ENCODE measurements at regions not wholly inside any gene's neighbourhood (a gene's known extent, or its start where the extent isn't known, plus 50 kb on each side); places are given as distances from the start of the nearest gene placed in this dataset.

GRCh38 chr2:103268841-103269498 lies 507.1 kb downstream of the TMEM182 start:
- H3K9me3 ChIP-seq (ENCODE audit: control insufficient read depth in 2 of 2, low read length in 2 of 2), result peaks cover 0 to 2% of the 10 kb centered on the region in 2 donors
- no peak overlapping the region for H3K9ac ChIP-seq (ENCODE audit: low read length in 2 of 2)
- H3K27ac ChIP-seq (ENCODE audit: low read length), result no peak overlapping the region
- no peaks in the 10 kb centered on the region for H3K27me3 ChIP-seq (ENCODE audit: control insufficient read depth in 1 of 2, insufficient read depth in 2 of 2, low read length in 2 of 2)
- no peaks in the 10 kb centered on the region for H3K4me1 ChIP-seq (ENCODE audit: control insufficient read depth, insufficient read depth, low read length)
- no peak overlapping the region for H3K4me3 ChIP-seq (ENCODE audit: low read length in 2 of 2)
- no peaks in the 10 kb centered on the region for H3K36me3 ChIP-seq (ENCODE audit: control insufficient read depth in 2 of 2, insufficient read depth in 2 of 2, low read length in 2 of 2)

DNA sequence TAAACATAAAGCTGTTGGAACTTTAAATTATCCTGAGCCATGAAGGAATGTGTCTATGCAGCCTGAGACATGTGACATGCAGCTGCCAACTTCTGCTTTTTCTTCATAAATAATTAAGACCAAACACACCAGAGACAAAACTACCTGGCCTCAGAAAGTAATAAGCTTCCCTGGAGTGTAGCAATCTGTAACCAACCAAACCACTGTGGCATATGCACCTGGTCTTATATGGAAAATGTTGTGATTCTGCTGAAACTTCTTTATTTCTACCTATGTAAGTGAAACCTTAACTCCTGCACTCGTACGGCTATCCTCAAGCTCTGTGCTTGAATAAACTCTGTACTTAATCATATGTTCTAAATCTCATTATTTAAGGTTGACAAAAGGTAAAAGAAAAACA lies 515.0 kb downstream of the TMEM182 start:
- Histone ChIP-seq H3K4me3 (ENCODE audit: low read length in 2 of 2) (no peak overlapping the region), H3K36me3 (ENCODE audit: control insufficient read depth in 2 of 2, insufficient read depth in 2 of 2, low read length in 2 of 2) (no peaks in the 10 kb centered on the region), H3K4me1 (ENCODE audit: control insufficient read depth, insufficient read depth, low read length) (no peaks in the 10 kb centered on the region), H3K27me3 (ENCODE audit: control insufficient read depth in 1 of 2, insufficient read depth in 2 of 2, low read length in 2 of 2) (no peaks in the 10 kb centered on the region), H3K9me3 (ENCODE audit: control insufficient read depth in 2 of 2, low read length in 2 of 2) (peaks cover 0 to 3% of the 10 kb centered on the region in 2 donors), H3K27ac (ENCODE audit: low read length) (no peak overlapping the region), H3K9ac (ENCODE audit: low read length in 2 of 2) (no peak overlapping the region)

GRCh38 chr2:103284750-103285149 lies 522.9 kb downstream of the TMEM182 start:
- Histone ChIP-seq H3K36me3 (ENCODE audit: control insufficient read depth in 2 of 2, insufficient read depth in 2 of 2, low read length in 2 of 2) (no peaks in the 10 kb centered on the region), H3K4me1 (ENCODE audit: control insufficient read depth, insufficient read depth, low read length) (no peaks in the 10 kb centered on the region), H3K27ac (ENCODE audit: low read length) (no peak overlapping the region), H3K9ac (ENCODE audit: low read length in 2 of 2) (no peak overlapping the region), H3K27me3 (ENCODE audit: control insufficient read depth in 1 of 2, insufficient read depth in 2 of 2, low read length in 2 of 2) (peaks cover 0 to 2% of the 10 kb centered on the region in 2 donors), H3K9me3 (ENCODE audit: control insufficient read depth in 2 of 2, low read length in 2 of 2) (no peaks in the 10 kb centered on the region), H3K4me3 (ENCODE audit: low read length in 2 of 2) (no peak overlapping the region)

DNA sequence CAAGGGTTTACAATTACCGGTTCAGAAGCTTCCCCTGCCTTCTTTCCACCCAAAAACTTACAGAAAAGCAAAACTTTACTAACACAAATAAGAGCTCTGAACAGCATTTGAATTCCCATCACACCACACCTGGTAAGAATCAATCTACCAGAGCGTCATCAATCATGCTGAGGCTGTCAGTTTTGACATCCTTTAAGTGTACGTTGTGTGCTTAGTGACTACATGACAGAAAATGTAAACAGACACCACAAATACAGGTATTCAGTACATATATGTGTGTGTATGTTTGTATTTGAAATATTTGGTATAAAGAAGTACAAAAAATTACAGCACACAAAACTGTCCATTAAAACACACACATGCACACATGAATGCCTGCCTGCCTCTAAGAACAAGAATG lies 523.5 kb downstream of the TMEM182 start:
- Histone ChIP-seq H3K9me3 (ENCODE audit: control insufficient read depth in 2 of 2, low read length in 2 of 2) (no peaks in the 10 kb centered on the region), H3K27me3 (ENCODE audit: control insufficient read depth in 1 of 2, insufficient read depth in 2 of 2, low read length in 2 of 2) (peaks cover 0 to 2% of the 10 kb centered on the region in 2 donors), H3K4me1 (ENCODE audit: control insufficient read depth, insufficient read depth, low read length) (no peaks in the 10 kb centered on the region), H3K4me3 (ENCODE audit: low read length in 2 of 2) (no peak overlapping the region), H3K27ac (ENCODE audit: low read length) (no peak overlapping the region), H3K36me3 (ENCODE audit: control insufficient read depth in 2 of 2, insufficient read depth in 2 of 2, low read length in 2 of 2) (no peaks in the 10 kb centered on the region), H3K9ac (ENCODE audit: low read length in 2 of 2) (no peak overlapping the region)

DNA sequence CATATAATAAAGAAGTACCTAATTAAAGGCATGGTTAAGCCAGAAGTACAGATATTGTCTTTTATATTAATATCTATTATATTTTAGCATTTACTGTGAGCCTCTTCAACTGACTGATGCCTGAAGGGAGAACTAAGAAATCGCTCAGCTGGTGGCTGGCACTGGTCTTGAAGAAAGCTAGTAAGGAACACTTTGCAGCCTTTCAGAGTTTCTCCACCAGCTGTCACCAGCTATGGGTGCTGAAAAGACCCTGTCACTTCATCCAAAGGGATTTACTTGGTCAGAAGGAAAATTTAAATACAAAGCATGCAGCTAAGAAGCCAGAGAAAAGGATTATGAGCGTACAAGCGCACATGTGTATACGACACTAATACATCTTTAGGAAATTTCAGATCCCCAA lies 525.9 kb downstream of the TMEM182 start:
- Histone ChIP-seq H3K4me1 (ENCODE audit: control insufficient read depth, insufficient read depth, low read length) (no peaks in the 10 kb centered on the region), H3K4me3 (ENCODE audit: low read length in 2 of 2) (no peak overlapping the region), H3K27me3 (ENCODE audit: control insufficient read depth in 1 of 2, insufficient read depth in 2 of 2, low read length in 2 of 2) (peaks cover 0 to 2% of the 10 kb centered on the region in 2 donors), H3K9ac (ENCODE audit: low read length in 2 of 2) (no peak overlapping the region), H3K36me3 (ENCODE audit: control insufficient read depth in 2 of 2, insufficient read depth in 2 of 2, low read length in 2 of 2) (no peaks in the 10 kb centered on the region), H3K27ac (ENCODE audit: low read length) (no peak overlapping the region), H3K9me3 (ENCODE audit: control insufficient read depth in 2 of 2, low read length in 2 of 2) (no peaks in the 10 kb centered on the region)

DNA sequence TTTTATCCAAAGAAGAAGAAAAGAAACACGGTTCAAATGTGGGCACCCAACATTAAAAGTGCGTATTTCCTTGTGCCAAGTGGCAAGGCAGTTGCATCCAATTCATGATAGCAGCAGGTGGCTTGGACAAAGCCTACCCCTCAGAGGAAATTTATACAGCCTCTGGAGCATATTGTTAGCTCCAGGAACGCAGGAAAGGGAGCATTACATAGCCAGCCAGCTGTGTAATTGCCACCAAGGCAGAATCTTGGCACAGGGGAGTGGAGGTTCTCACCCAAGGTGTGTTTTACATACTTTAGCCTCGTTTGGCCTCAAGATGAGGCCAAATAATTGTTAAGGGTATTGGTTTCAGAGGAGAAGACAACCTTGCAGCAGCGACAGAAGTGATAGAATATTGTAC lies 526.9 kb downstream of the TMEM182 start:
- H3K36me3 ChIP-seq (ENCODE audit: control insufficient read depth in 2 of 2, insufficient read depth in 2 of 2, low read length in 2 of 2), result no peaks in the 10 kb centered on the region
- H3K27me3 ChIP-seq (ENCODE audit: control insufficient read depth in 1 of 2, insufficient read depth in 2 of 2, low read length in 2 of 2), result peaks cover 0 to 2% of the 10 kb centered on the region in 2 donors
- no peaks in the 10 kb centered on the region for H3K4me1 ChIP-seq (ENCODE audit: control insufficient read depth, insufficient read depth, low read length)
- H3K4me3 ChIP-seq (ENCODE audit: low read length in 2 of 2), result no peak overlapping the region
- no peak overlapping the region for H3K9ac ChIP-seq (ENCODE audit: low read length in 2 of 2)
- no peaks in the 10 kb centered on the region for H3K9me3 ChIP-seq (ENCODE audit: control insufficient read depth in 2 of 2, low read length in 2 of 2)
- no peak overlapping the region for H3K27ac ChIP-seq (ENCODE audit: low read length)

DNA sequence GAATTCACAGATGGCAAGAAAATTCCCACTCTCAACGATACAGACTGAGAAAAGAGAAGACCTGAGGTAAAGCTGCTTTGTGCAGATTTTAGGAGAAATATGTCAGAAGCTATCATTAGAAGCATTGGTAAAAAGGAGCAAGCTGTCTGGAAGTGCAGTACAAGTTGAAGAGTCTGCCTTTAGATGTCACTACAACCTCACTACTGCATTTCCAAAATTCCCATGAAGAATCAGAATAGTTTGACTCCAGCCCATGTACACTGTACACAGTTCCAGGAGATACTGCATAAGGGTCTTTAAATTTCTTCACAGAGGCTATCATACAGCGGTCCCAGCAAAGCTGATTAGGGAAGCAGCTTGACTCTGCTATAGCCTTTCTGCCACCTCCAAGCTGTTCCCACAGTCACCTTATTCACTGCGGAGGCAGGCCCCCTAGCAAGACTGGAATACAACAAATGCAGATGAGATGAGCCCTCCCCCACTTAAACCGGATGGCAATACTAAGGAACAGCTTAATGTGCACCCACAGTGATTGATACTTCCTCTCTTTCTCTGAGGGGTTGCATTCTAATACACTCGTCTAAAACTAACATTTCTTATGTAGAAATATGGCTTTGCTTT lies 527.4 kb downstream of the TMEM182 start:
- Histone ChIP-seq H3K36me3 (ENCODE audit: control insufficient read depth in 2 of 2, insufficient read depth in 2 of 2, low read length in 2 of 2) (no peaks in the 10 kb centered on the region), H3K27ac (ENCODE audit: low read length) (no peak overlapping the region), H3K4me1 (ENCODE audit: control insufficient read depth, insufficient read depth, low read length) (no peaks in the 10 kb centered on the region), H3K9me3 (ENCODE audit: control insufficient read depth in 2 of 2, low read length in 2 of 2) (no peaks in the 10 kb centered on the region), H3K27me3 (ENCODE audit: control insufficient read depth in 1 of 2, insufficient read depth in 2 of 2, low read length in 2 of 2) (peaks cover 0 to 5% of the 10 kb centered on the region in 2 donors), H3K9ac (ENCODE audit: low read length in 2 of 2) (no peak overlapping the region), H3K4me3 (ENCODE audit: low read length in 2 of 2) (no peak overlapping the region)

- Histone ChIP-seq H3K27me3 (ENCODE audit: control insufficient read depth in 1 of 2, insufficient read depth in 2 of 2, low read length in 2 of 2) (peaks cover 0 to 2% of the 10 kb centered on the region in 2 donors), H3K4me3 (ENCODE audit: low read length in 2 of 2) (no peak overlapping the region), H3K4me1 (ENCODE audit: control insufficient read depth, insufficient read depth, low read length) (no peaks in the 10 kb centered on the region), H3K9ac (ENCODE audit: low read length in 2 of 2) (no peak overlapping the region), H3K36me3 (ENCODE audit: control insufficient read depth in 2 of 2, insufficient read depth in 2 of 2, low read length in 2 of 2) (no peaks in the 10 kb centered on the region), H3K9me3 (ENCODE audit: control insufficient read depth in 2 of 2, low read length in 2 of 2) (no peaks in the 10 kb centered on the region), H3K27ac (ENCODE audit: low read length) (no peak overlapping the region)
These were observed 530.7 kb downstream of the TMEM182 start for GRCh38 chr2:103292573-103292972.

- Histone ChIP-seq H3K36me3 (ENCODE audit: control insufficient read depth in 2 of 2, insufficient read depth in 2 of 2, low read length in 2 of 2) (no peaks in the 10 kb centered on the region), H3K4me1 (ENCODE audit: control insufficient read depth, insufficient read depth, low read length) (no peaks in the 10 kb centered on the region), H3K9me3 (ENCODE audit: control insufficient read depth in 2 of 2, low read length in 2 of 2) (no peaks in the 10 kb centered on the region), H3K4me3 (ENCODE audit: low read length in 2 of 2) (no peak overlapping the region), H3K27ac (ENCODE audit: low read length) (no peak overlapping the region), H3K27me3 (ENCODE audit: control insufficient read depth in 1 of 2, insufficient read depth in 2 of 2, low read length in 2 of 2) (peaks cover 0 to 2% of the 10 kb centered on the region in 2 donors), H3K9ac (ENCODE audit: low read length in 2 of 2) (no peak overlapping the region)
These were observed 531.4 kb downstream of the TMEM182 start for GRCh38 chr2:103293067-103293741.

GRCh38 chr2:103293742-103294077 lies 531.9 kb downstream of the TMEM182 start:
- no peaks in the 10 kb centered on the region for H3K4me1 ChIP-seq (ENCODE audit: control insufficient read depth, insufficient read depth, low read length)
- H3K9ac ChIP-seq (ENCODE audit: low read length in 2 of 2), result no peak overlapping the region
- H3K36me3 ChIP-seq (ENCODE audit: control insufficient read depth in 2 of 2, insufficient read depth in 2 of 2, low read length in 2 of 2), result no peaks in the 10 kb centered on the region
- H3K27me3 ChIP-seq (ENCODE audit: control insufficient read depth in 1 of 2, insufficient read depth in 2 of 2, low read length in 2 of 2), result peaks cover 0 to 2% of the 10 kb centered on the region in 2 donors
- H3K9me3 ChIP-seq (ENCODE audit: control insufficient read depth in 2 of 2, low read length in 2 of 2), result no peaks in the 10 kb centered on the region
- no peak overlapping the region for H3K4me3 ChIP-seq (ENCODE audit: low read length in 2 of 2)
- no peak overlapping the region for H3K27ac ChIP-seq (ENCODE audit: low read length)

DNA sequence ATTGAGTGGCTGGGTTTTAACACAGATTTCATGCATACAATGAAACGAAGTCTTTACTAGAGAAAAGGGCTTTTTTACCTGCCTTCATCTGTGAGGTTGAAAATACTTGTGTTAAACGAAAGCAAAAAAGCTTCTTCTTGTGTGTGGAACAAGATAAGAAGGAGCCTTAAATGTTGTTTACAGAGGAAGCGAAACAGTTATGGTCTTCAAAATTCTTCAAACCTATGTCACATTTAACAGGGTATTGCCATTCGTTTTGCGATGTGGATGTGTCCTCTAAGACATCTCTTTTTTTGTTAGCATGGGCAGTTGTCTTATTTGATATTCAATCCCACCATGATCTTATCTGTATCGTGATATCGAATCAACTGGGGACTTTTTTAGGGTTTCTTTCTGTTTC lies 532.6 kb downstream of the TMEM182 start:
- Histone ChIP-seq H3K27ac (ENCODE audit: low read length) (no peak overlapping the region), H3K9me3 (ENCODE audit: control insufficient read depth in 2 of 2, low read length in 2 of 2) (no peaks in the 10 kb centered on the region), H3K4me1 (ENCODE audit: control insufficient read depth, insufficient read depth, low read length) (no peaks in the 10 kb centered on the region), H3K36me3 (ENCODE audit: control insufficient read depth in 2 of 2, insufficient read depth in 2 of 2, low read length in 2 of 2) (no peaks in the 10 kb centered on the region), H3K4me3 (ENCODE audit: low read length in 2 of 2) (no peak overlapping the region), H3K27me3 (ENCODE audit: control insufficient read depth in 1 of 2, insufficient read depth in 2 of 2, low read length in 2 of 2) (peaks cover 0 to 2% of the 10 kb centered on the region in 2 donors), H3K9ac (ENCODE audit: low read length in 2 of 2) (no peak overlapping the region)

All from stomach smooth muscle (tissue), 2 donors.